ENCODE measurements at regions not wholly inside any gene's neighbourhood (a gene's known extent, or its start where the extent isn't known, plus 50 kb on each side); places are given as distances from the start of the nearest gene placed in this dataset.

- no peak for ATAC-seq
- Histone ChIP-seq H3K9me3 (no peaks in the 10 kb centered on the region), H3K27me3 (no peaks in the 10 kb centered on the region), H3K36me3 (replicated peaks in 1 of 2; ENCODE audit: insufficient read depth in 1 of 2, low read depth in 2 of 2) (no peaks in the 10 kb centered on the region), H3K4me3 (no peak overlapping the region), H3K27ac (no peak overlapping the region), H3K4me1 (no peaks in the 10 kb centered on the region)
- 38 to 42% methylated on average over 1 of the region's 1 CpG for WGBS, 2 donors
- TF ChIP-seq POLR2A (IDR thresholded peaks at IDR 0.05): no peak
- TF ChIP-seq, protein P1, sequence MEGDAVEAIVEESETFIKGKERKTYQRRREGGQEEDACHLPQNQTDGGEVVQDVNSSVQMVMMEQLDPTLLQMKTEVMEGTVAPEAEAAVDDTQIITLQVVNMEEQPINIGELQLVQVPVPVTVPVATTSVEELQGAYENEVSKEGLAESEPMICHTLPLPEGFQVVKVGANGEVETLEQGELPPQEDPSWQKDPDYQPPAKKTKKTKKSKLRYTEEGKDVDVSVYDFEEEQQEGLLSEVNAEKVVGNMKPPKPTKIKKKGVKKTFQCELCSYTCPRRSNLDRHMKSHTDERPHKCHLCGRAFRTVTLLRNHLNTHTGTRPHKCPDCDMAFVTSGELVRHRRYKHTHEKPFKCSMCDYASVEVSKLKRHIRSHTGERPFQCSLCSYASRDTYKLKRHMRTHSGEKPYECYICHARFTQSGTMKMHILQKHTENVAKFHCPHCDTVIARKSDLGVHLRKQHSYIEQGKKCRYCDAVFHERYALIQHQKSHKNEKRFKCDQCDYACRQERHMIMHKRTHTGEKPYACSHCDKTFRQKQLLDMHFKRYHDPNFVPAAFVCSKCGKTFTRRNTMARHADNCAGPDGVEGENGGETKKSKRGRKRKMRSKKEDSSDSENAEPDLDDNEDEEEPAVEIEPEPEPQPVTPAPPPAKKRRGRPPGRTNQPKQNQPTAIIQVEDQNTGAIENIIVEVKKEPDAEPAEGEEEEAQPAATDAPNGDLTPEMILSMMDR (IDR thresholded peaks at IDR 0.05): no peak
- intact Hi-C loops (cut with DNase I): no loop called here
- no peak for DNase-seq
Measured at GRCh38 chr12:115353467-115353866, 669.5 kb upstream of the TBX3 start.

- no peak overlapping the region for H3K4me3 ChIP-seq
- no peak overlapping the region for H3K27ac ChIP-seq
- no peaks in the 10 kb centered on the region for H3K9me3 ChIP-seq
- H3K27me3 ChIP-seq: no peaks in the 10 kb centered on the region
- ATAC-seq (no peak), DNase-seq (no peak)
- H3K36me3 ChIP-seq (replicated peaks in 1 of 2; ENCODE audit: insufficient read depth in 1 of 2, low read depth in 2 of 2): no peaks in the 10 kb centered on the region
- no peaks in the 10 kb centered on the region for H3K4me1 ChIP-seq
- TF ChIP-seq, protein P1 (IDR thresholded peaks at IDR 0.05): no peak
- TF ChIP-seq POLR2A (IDR thresholded peaks at IDR 0.05): no peak
- 47 to 56% methylated on average over 5 of the region's 5 CpGs for WGBS, 2 donors
- intact Hi-C loops (cut with DNase I): no loop called here
Measured at GRCh38 chr12:115351514-115352077, 667.6 kb upstream of the TBX3 start.

DNA sequence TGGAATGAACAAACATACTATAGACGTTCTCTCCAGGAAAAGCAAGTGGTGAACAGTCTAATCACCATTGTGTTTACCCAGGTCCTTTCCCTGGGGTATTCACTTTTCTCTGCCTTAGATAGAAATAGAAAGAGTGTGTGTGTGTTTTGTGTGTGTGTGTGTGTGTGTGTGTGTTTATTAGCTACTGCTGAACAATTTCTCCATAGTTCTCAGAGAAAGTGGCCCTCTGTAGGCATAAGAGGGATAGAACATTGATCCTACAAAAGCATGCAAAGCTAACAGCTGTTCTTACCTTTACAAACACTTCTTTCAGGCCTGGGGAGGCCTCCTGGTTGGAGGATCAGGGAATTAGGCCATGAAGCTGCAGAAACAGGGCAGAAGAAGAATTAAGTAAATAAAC lies 665.7 kb upstream of the TBX3 start:
- Histone ChIP-seq H3K9me3 (no peaks in the 10 kb centered on the region), H3K4me1 (no peaks in the 10 kb centered on the region), H3K4me3 (no peak overlapping the region), H3K27ac (no peak overlapping the region), H3K36me3 (replicated peaks in 1 of 2; ENCODE audit: insufficient read depth in 1 of 2, low read depth in 2 of 2) (no peaks in the 10 kb centered on the region), H3K27me3 (no peaks in the 10 kb centered on the region)
- ATAC-seq (no peak), DNase-seq (no peak)
- TF ChIP-seq, protein P1 (IDR thresholded peaks at IDR 0.05): no peak
- TF ChIP-seq POLR2A (IDR thresholded peaks at IDR 0.05): no peak
- WGBS, 2 donors: 21 to 24% methylated on average over 1 of the region's 1 CpG
- intact Hi-C loops (cut with DNase I): no loop called here

- H3K4me3 ChIP-seq: no peak overlapping the region
- H3K9me3 ChIP-seq: peaks cover 0 to 1% (median 0%) of the 10 kb centered on the region in 3 donors
- TF ChIP-seq, protein P1 (IDR thresholded peaks at IDR 0.05): no peak
- no peak for TF ChIP-seq POLR2A (IDR thresholded peaks at IDR 0.05)
- WGBS, 2 donors: 82 to 85% methylated on average over 16 of the region's 16 CpGs
- no peaks in the 10 kb centered on the region for H3K36me3 ChIP-seq (replicated peaks in 1 of 2; ENCODE audit: insufficient read depth in 1 of 2, low read depth in 2 of 2)
- intact Hi-C loops (cut with DNase I): no loop called here
- no peak overlapping the region for H3K27ac ChIP-seq
- H3K27me3 ChIP-seq: no peaks in the 10 kb centered on the region
- DNase-seq: no peak
- H3K4me1 ChIP-seq: no peaks in the 10 kb centered on the region
- ATAC-seq: no peak
Measured at GRCh38 chr12:115348301-115348700, 664.3 kb upstream of the TBX3 start.

DNA sequence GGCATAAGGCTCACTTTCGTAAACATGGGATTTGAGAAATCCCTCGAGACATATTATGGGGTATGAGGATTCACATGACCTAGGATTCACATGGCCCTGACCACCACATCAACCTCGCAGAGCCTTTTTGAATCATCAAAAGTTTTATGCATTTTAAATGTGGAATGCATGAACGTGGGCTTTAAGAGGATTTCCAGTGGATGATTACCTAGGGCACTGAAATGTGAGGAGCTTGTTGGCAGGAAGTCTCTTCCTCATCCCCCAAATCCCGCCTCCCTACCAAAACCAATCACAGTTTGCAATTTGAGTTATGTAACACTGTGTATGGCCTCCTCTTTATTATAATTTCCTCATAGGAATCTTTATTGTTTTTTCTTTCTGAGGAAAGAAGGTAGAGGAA lies 659.6 kb upstream of the TBX3 start:
- H3K9me3 ChIP-seq: peaks cover 0 to 10% (median 0%) of the 10 kb centered on the region in 3 donors
- H3K4me1 ChIP-seq: no peaks in the 10 kb centered on the region
- no peak overlapping the region for H3K4me3 ChIP-seq
- ATAC-seq (no peak), DNase-seq (no peak)
- H3K36me3 ChIP-seq (replicated peaks in 1 of 2; ENCODE audit: insufficient read depth in 1 of 2, low read depth in 2 of 2): no peaks in the 10 kb centered on the region
- 56 to 59% methylated on average over 5 of the region's 5 CpGs for WGBS, 2 donors
- H3K27me3 ChIP-seq: no peaks in the 10 kb centered on the region
- no peak overlapping the region for H3K27ac ChIP-seq
- intact Hi-C loops (cut with DNase I): no loop called here
- TF ChIP-seq, protein P1 (IDR thresholded peaks at IDR 0.05): no peak
- TF ChIP-seq POLR2A (IDR thresholded peaks at IDR 0.05): no peak
